HepG2 (cell line): ENCODE measurements at regions not wholly inside any gene's neighbourhood (a gene's known extent, or its start where the extent isn't known, plus 50 kb on each side); places are given as distances from the start of the nearest gene placed in this dataset.

Source experiments
- FOXK1 ChIP-seq: sonication (generic); formaldehyde crosslinking; IDR thresholded peaks from 2 replicates; pipeline ENCODE4 v1.4.0; 2020; ENCODE audit warnings: low read depth, missing genetic modification reagents, borderline replicate concordance
- GATA4 ChIP-seq: sonication (generic); IDR thresholded peaks from 2 replicates; pipeline ENCODE4 v1.6.1; 2016; ENCODE audit warnings: antibody characterized with exemption, low read depth, borderline replicate concordance
- GLI4 ChIP-seq: sonication (generic); formaldehyde crosslinking; IDR thresholded peaks from 2 replicates; pipeline ENCODE4 v1.5.1; 2020; ENCODE audit warnings: missing genetic modification reagents, mild to moderate bottlenecking, moderate library complexity, borderline replicate concordance
- HES4 ChIP-seq: sonication (generic); formaldehyde crosslinking; IDR thresholded peaks from 2 replicates; pipeline ENCODE4 v1.9.0; 2021; ENCODE audit warnings: mild to moderate bottlenecking, missing genetic modification reagents, borderline replicate concordance
- KLF6 ChIP-seq: IDR thresholded peaks from 2 replicates; pipeline ENCODE4 v1.8.0; 2016; ENCODE audit warnings: missing biosample characterization, missing genetic modification reagents
- SUZ12 ChIP-seq: fragments of 150-350 bp; IDR thresholded peaks from 2 replicates; pipeline ENCODE4 v1.6.1; 2014; ENCODE audit warnings: low read depth, low read length
- TBL1XR1 ChIP-seq: fragments of 150-350 bp; IDR thresholded peaks from 2 replicates; pipeline ENCODE4 v1.6.1; 2014; ENCODE audit warnings: borderline replicate concordance, low read length; ENCODE audit not compliant: partially characterized antibody
- ZFP91 ChIP-seq: sonication (generic); formaldehyde crosslinking; IDR thresholded peaks from 2 replicates; pipeline ENCODE4 v1.9.0; 2022; ENCODE audit warnings: missing genetic modification reagents, mild to moderate bottlenecking, borderline replicate concordance
- ZNF670 ChIP-seq: sonication (generic); formaldehyde crosslinking; IDR thresholded peaks from 2 replicates; pipeline ENCODE4 v1.8.0; 2022; ENCODE audit warnings: mild to moderate bottlenecking, missing genetic modification reagents, borderline replicate concordance
- ZNF703 ChIP-seq: sonication (generic); formaldehyde crosslinking; IDR thresholded peaks from 2 replicates; pipeline ENCODE4 v1.5.1; 2020; ENCODE audit warnings: missing genetic modification reagents, mild to moderate bottlenecking, moderate library complexity, borderline replicate concordance
- ZNF777 ChIP-seq: sonication (generic); formaldehyde crosslinking; IDR thresholded peaks from 2 replicates; pipeline ENCODE4 v1.4.0; 2020; ENCODE audit warnings: missing genetic modification reagents
- ZXDC ChIP-seq: sonication (generic); formaldehyde crosslinking; IDR thresholded peaks from 2 replicates; pipeline ENCODE4 v1.5.0; 2020; ENCODE audit warnings: mild to moderate bottlenecking, missing genetic modification reagents
- TF ChIP-seq, protein P1 (sequence below): sonication (generic); formaldehyde crosslinking; IDR thresholded peaks from 2 replicates; pipeline ENCODE4 v1.8.0; 2022; ENCODE audit warnings: mild to moderate bottlenecking, missing genetic modification reagents, moderate library complexity
- TF ChIP-seq, protein P2 (sequence below): sonication (generic); formaldehyde crosslinking; IDR thresholded peaks from 2 replicates; pipeline ENCODE4 v1.4.0; 2020; ENCODE audit warnings: missing genetic modification reagents
- TF ChIP-seq, protein P3 (sequence below): sonication (generic); formaldehyde crosslinking; IDR thresholded peaks from 2 replicates; pipeline ENCODE4 v1.5.1; 2020; ENCODE audit warnings: mild to moderate bottlenecking, missing genetic modification reagents, moderate library complexity
- TF ChIP-seq, protein P4 (sequence below): IDR thresholded peaks from 2 replicates; pipeline ENCODE4 v1.6.1; 2016; ENCODE audit warnings: mild to moderate bottlenecking, missing biosample characterization, missing genetic modification reagents

DNA sequence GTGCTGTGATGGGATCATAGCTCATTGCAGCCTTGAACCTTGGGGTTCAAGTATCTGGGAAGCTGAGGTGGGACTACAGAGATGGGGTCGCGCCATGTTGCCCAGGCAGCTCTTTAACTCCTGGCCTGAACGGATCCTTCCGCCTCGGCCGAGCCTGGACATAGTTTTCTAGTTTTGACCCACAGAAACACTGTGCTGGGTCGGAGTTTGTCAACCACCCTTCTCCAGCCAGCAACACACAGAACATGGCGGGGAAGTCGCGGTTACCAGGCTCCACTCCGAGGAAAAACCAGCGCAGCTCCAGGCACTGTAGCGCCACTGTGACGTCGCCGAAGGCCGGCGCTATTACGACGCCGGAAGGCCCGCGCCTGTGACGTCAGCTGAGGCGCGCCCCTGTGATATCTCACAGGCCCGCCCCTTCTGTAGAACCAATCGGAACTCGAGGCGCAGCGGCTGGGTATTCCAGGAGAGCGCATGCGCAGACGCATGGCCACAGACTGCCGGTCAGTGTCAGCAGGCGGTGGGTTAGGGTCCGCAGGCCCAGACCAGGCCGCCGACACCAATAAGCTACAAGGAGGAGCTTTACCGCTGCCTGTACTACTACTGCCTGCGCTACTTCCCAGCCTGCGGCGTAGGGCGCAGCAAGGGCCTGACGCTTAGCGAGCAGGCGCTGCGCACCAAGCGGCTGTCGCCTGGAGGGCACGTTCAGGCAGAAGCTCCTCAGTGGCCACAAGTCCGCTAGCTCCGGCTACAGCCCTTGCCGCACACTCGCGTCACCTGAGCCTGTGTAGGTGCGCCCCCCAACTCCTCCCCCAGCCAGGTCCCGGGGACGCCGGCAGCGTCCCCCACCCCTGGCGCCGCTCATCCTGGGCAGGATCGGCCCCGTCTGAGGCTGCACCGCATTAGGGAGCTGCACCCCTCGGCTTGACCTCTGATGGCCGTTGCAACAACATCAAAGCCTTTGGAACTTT lies 135.2 kb upstream of the KCTD7 start (continued):
- TF ChIP-seq, protein P1, sequence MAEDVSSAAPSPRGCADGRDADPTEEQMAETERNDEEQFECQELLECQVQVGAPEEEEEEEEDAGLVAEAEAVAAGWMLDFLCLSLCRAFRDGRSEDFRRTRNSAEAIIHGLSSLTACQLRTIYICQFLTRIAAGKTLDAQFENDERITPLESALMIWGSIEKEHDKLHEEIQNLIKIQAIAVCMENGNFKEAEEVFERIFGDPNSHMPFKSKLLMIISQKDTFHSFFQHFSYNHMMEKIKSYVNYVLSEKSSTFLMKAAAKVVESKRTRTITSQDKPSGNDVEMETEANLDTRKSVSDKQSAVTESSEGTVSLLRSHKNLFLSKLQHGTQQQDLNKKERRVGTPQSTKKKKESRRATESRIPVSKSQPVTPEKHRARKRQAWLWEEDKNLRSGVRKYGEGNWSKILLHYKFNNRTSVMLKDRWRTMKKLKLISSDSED (CRISPR knock-in tag) = 0 out of 2 replicates have a peak, but pooled peaks have one; percentile 35
- TF ChIP-seq TBL1XR1 = no peak
- TF ChIP-seq, protein P2, sequence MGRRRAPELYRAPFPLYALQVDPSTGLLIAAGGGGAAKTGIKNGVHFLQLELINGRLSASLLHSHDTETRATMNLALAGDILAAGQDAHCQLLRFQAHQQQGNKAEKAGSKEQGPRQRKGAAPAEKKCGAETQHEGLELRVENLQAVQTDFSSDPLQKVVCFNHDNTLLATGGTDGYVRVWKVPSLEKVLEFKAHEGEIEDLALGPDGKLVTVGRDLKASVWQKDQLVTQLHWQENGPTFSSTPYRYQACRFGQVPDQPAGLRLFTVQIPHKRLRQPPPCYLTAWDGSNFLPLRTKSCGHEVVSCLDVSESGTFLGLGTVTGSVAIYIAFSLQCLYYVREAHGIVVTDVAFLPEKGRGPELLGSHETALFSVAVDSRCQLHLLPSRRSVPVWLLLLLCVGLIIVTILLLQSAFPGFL (CRISPR knock-in tag) = peak; percentile 38; the same call in 1 of the 2 replicates
- TF ChIP-seq ZFP91 (CRISPR knock-in tag) = peak; percentile 75; the same call in 1 of the 2 replicates
- no peak; the same call in 1 of the 2 replicates for TF ChIP-seq ZXDC (CRISPR knock-in tag)
- no peak for TF ChIP-seq SUZ12
- TF ChIP-seq KLF6 (CRISPR knock-in tag) = peak; percentile 84
- TF ChIP-seq, protein P3, sequence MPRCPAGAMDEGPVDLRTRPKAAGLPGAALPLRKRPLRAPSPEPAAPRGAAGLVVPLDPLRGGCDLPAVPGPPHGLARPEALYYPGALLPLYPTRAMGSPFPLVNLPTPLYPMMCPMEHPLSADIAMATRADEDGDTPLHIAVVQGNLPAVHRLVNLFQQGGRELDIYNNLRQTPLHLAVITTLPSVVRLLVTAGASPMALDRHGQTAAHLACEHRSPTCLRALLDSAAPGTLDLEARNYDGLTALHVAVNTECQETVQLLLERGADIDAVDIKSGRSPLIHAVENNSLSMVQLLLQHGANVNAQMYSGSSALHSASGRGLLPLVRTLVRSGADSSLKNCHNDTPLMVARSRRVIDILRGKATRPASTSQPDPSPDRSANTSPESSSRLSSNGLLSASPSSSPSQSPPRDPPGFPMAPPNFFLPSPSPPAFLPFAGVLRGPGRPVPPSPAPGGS (CRISPR knock-in tag) = peak; percentile 93; the same call in 1 of the 2 replicates
- peak; percentile 72; the same call in 1 of the 2 replicates for TF ChIP-seq ZNF703 (CRISPR knock-in tag)
- TF ChIP-seq GLI4 (CRISPR knock-in tag) = 0 out of 2 replicates have a peak, but pooled peaks have one; percentile 74
- TF ChIP-seq ZNF777 (CRISPR knock-in tag) = peak; percentile 76
- peak; percentile 72; the same call in 1 of the 2 replicates for TF ChIP-seq FOXK1 (CRISPR knock-in tag)
- peak; percentile 46 for TF ChIP-seq GATA4
- no peak for TF ChIP-seq HES4 (CRISPR knock-in tag)
- TF ChIP-seq ZNF670 (CRISPR knock-in tag) = peak; percentile 93
- TF ChIP-seq, protein P4, sequence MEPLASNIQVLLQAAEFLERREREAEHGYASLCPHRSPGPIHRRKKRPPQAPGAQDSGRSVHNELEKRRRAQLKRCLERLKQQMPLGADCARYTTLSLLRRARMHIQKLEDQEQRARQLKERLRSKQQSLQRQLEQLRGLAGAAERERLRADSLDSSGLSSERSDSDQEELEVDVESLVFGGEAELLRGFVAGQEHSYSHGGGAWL = peak; percentile 91
